Stimulated activated CD8-positive, alpha-beta memory T cell treated with anti-CD3 and anti-CD28 coated beads, Interleukin-15, amount 100 ng/mL, for 48 hours (primary cell): ENCODE measurements at regions not wholly inside any gene's neighbourhood (a gene's known extent, or its start where the extent isn't known, plus 50 kb on each side); places are given as distances from the start of the nearest gene placed in this dataset.
"Not testable (repeated sequence)": the region's sequence is repeated elsewhere in the genome, so short reads cannot be mapped to it uniquely, and the experiment has no call there.

ENCODE experiments used
- DNase-seq, 2 donors: peaks; one replicate each; pipeline ENCODE4 v3.0.0-alpha.2; 2020; ENCODE audit warnings: low read depth in 2 of 2

DNA sequence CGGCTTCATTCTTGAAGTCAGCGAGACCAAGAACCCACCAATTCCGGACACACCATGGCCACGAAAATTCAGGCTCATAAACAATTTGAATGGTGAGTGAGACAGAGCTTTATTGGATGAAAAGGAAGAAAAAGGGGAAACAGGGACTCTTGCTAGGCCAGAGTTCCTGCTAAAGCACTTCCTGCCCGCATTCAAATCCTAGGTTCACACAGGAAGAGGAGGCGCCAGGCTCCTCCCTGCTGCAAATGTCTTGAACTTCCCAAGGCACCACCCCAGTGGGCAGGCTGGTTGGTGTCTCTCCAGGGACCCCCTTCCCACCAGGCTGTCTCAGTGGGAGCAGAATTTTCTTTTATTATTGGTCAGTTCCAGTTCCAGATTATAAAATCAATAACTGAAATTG, 121.2 kb downstream of the FSCB start:
- no peak for DNase-seq

DNA sequence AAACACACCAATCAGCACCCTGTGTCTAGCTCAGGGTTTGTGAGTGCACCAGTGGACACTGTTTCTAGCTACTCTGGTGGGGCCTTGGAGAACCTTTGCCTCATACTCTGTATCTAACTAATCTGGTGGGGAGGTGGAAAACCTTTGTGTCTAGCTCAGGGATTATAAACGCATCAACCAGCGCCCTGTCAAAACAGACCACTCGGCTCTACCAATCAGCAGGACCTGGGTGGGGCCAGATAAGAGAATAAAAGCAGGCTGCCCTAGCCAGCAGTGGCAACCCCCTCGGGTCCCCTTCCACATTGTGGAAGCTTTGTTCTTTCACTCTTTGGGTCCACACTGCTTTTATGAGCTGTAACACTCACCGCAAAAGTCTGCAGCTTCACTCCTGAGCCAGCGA, 121.8 kb downstream of the FSCB start:
- DNase-seq: not testable (repeated sequence)

DNA sequence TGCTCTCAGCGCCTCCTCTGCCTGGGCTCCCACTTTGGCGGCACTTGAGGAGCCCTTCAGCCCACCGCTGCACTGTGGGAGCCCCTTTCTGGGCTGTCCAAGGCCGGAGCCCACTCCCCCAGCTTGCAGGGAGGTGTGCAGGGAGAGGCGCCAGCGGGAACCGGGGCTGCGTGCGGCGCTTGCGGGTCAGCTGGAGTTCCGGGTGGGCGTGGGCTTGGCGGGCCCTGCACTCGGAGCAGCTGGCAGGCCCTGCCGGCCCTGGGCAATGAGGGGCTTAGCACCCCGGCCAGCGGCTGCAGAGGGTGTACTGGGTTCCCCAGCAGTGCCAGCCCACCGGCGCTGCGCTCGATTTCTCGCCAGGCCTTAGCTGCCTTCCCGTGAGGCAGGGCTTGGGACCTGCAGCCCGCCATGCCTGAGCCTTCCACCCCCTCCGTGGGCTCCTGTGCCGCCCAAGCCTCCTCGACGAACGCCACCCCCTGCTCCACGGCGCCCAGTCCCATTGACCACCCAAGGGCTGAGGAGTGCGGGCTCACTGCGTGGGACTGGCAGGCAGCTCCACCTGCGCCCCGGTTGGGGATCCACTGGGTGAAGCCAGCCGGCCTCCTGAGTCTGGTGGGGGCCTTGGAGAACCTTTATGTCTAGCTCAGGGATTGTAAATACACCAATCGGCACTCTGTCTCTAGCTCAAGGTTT, 122.3 kb downstream of the FSCB start:
- DNase-seq: not testable (repeated sequence)

DNA sequence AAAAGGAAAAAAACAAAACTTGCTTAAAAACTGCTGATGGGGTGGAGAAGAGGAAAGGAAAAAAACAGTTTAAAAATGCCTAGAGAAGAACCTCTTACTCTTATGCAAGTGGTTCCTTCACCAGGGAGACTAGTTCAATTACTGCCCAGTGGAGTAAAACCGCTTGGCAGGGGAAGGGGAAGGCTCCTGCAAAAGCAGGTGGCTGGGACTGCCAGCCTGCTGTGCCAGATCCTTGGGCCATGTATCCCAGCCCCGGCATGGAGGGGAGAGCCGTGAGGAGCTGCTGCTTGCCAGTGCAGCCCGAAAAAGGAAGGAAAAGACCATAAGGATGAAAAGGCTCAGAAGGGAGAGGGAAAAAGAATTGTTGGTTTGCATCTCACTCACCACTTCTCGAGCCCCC, 123.0 kb downstream of the FSCB start:
- DNase-seq: no peak

DNA sequence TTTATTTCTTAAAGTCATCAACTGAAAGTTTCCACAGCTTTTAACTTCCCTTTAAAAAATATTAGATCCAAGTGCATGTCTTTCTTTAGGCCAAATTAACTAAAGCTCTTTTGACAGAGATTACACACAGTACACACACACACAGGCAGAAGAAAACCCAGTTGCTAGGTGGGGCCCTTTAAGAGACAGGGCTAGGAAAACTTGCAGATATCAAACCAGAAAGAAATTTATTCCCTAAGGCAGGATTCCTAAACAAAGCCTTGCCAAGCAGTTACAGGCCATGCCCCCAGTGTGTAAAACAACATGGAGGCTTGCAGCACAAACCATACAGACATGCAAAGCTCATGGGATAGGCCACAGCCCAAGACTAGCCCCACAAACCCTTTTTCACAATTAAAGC, 123.4 kb downstream of the FSCB start:
- no peak for DNase-seq

DNA sequence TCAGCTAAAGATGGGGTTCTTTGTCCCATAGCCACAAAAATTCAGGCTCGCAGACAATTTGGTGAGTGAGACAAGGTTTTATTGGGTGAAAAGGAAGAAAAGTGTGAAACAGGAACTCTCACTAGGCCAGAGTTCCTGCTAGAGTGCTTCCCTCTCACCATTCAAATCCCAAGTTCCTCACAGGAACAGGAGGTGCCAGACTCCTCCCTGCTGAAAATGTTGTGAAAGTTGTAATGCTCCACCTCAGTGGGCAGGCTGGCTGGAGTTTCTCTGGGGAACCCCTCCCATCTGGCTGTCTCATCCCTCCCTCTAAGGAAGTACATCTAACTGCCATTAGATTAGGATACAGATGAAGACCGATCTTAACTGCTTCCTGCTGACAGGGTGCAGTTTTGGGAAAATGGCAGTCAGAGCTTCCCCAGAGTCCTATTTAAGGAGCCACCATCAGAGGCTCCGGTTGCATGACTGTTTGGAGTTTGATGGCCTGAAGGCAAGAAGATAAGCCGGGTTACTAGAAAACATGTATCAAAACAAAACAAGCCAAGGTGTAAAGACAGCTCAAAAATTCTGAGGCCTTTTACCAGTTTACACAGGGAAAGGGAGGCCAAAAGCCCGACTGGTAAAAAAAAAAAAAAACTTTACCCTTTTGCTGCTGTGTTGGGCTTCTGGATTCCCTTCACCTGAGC, 127.6 kb downstream of the FSCB start:
- DNase-seq: no peak

DNA sequence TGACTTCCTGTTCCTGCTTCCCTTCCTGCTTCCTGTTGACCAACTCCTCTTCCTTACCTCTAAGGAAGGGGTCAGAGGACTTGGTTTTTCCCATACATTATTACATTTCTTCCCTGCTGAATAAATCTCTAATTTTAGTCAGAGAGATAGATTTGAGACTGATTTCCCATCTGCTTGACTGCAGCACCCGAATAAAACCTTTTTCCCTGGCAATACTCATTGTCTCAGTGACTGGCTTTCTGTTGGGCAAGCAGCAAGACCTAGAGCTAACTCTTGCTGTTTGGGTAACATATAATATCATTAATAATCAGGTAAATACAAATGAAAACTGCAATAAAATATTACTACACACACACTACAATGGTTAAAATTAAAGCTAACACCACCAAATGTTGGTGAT, 132.2 kb downstream of the FSCB start:
- no peak for DNase-seq

DNA sequence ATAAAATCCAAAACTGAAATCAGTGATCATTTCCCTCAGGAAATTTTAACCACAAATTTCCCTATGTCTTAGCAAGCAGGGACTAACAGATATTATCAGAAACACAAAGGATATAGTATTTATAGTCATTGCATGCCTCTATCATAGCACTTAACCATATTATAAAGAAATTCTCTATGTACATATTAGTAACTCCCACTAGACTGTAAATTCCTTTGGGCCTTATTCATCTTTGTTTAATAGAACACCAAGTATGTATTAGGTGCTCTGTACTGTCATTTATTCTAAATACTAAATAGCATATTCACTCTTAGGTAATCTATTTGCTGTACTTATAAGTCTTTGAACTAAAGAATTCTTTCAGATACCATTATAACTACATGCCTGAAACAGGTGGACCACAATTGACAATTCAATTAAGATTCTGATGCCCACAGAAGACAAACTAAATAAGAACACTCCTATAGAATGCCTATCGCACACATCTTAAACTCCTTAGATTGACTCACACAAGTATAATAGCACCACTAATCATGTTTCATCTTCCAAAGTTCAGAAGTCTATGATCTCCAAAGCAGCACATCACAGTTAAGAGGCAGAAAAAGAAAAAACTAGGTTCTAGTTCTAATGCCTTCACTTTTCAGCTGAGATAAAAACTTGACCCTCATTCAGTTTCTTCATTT, 134.1 kb downstream of the FSCB start:
- DNase-seq: no peak

DNA sequence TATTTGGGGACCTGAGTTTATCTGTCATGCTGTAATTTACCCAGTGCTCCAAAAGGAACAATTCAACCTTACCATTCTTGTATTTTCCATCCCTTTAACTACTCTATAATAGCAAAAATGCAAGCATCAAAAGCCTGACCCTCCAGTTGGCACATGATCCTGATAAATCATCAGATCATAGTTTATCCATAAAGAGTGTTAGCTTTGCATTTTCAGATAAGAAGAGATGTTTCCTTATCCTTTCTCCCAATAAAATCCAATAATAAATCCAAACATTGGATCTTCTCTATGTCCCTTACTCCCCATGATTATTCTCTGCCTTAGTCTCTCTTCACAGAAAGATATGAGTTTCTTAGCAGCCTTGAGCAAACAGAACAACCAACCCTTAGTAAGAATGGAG, 134.9 kb downstream of the FSCB start:
- no peak for DNase-seq

DNA sequence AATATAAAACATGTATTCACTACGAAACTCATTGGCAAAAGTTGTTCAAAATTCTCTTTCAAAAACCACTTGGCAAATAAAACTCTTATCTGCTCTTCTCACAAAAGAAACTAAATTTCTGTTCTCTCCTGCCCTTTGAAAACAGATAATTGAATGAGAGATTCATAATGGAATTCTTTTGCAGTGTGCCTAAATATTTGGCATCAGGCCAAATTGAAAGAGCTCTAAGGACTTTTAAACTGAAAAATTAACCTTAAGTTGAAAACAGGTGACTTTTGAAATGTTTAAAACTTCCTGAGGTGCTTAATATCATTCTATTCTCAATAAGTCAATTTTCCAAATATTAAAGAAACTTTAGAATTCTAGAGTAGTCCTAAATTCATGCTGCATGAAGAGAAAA, 136.4 kb downstream of the FSCB start:
- no peak for DNase-seq

DNA sequence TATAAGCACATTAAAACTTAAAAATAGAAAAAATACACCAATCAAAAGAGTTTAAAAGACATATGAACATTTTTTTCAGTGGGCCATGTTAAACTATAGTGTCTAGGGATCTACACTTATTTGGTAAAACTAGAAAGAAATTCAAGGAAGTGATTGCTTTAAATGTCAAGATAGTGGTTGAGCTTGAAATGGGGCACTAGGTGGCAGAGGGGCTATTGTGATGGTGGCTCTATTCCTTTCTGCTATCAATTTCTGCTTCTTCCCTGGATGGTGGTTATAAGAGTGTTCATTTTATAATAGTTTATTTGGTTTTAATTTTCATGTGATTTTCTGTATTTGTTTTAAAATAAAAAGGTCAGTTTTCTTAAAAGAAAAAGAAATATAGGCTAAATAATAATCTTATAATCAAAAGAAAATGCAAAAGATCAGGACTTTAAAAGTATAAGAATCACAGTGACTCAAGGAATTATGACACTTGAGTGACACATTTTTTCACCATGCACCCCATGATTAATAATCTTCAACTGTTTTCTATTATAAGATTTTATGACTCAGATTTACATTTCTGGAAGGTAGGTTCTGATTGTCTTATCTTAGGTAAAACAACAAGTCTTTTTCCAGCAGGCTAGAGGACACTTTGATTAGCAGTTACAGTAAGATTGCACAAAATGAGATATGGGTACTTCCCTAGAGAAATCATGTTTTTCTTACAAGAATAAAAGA, 137.5 kb downstream of the FSCB start:
- DNase-seq: no peak

DNA sequence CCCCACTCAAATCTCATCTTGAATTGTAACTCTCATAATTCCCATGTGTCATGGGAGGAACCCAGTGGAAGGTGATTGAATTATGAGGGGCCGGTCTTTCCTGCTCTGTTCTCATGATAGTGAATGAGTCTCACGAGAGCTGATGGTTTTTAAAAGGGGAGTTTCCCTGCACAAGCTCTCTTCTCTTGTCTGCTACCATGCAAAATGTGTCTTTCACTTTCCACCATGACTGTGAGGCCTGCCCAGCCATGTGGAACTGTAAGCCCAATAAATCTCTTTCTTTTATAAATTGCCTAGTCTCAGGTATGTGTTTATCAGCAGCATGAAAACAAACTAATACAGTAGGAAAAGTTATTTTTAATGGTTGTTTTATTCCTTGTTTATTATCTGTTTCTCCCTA, 146.0 kb downstream of the FSCB start:
- DNase-seq: no peak

DNA sequence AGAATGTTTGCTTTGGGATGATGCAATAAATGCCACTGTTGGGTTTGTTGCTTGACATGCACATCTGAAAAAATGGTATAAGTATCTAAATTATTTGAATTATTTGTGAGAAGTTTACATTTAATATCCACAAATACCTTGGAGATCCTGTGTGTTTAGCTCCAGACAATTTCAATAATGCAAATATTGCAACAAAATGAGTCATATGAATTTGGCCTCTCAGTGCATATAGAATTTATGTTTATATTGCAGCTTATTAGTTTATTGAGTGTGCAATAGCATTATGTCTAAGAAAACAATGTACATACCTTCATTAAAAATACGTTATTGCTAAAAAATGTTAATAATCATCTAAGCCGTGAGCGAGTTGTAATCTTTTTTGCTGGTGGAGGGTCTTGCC, 153.3 kb downstream of the FSCB start:
- DNase-seq: no peak

DNA sequence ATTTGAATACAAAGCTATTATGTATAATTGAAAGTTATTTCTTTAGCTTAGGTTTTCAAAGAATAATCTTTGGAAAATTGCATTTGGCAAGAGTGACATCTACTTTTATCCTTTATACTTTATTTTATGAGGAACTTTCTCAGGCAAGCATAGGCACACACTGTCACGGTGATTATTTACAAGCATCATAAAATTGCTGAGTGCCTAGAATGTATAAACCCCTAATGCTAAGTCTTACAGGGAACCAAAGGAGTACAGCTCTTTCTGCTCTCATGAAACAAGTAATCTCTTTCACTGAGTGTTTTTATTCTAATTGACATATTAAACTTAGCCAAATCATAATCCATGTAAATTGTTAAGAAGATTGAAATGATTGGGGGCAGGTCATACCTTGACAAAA, 154.9 kb downstream of the FSCB start:
- DNase-seq: no peak

DNA sequence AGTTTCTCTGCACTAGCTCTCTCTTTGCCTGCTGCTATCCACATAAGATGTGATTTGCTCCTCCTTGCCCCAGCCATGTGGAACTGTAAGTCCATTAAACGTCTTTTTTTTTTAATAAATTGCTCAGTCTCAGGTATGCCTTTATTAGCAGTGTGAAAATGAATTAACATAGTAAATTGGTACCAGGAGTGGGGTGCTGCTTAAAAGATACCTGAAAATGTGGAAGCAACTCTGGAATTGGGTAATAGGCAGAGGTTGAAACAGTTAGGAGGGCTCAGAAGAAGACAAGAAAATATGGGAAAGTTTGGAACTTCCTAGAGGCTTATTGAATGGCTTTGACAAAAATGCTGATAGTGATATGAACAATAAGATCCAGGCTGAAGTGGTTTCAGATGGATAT, 159.8 kb downstream of the FSCB start:
- DNase-seq: no peak

DNA sequence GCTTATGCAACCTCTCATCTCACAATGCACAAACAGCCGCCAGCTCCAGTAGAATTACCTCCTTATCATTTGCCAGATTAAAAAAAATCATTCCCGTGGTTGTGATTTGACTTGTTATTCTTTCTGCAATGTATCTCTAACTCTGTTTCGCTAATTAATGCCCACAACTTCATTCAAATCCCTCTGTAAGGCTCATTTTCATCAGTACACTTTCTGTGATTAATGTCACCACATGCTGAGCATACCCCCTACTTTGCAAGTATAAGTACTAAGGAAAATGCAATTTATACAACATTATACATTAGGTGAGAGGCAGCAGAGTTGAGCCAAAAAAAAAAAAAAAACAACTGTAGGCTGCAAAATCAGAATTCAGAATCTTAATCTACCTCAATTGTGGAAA, 166.0 kb downstream of the FSCB start:
- no peak for DNase-seq

DNA sequence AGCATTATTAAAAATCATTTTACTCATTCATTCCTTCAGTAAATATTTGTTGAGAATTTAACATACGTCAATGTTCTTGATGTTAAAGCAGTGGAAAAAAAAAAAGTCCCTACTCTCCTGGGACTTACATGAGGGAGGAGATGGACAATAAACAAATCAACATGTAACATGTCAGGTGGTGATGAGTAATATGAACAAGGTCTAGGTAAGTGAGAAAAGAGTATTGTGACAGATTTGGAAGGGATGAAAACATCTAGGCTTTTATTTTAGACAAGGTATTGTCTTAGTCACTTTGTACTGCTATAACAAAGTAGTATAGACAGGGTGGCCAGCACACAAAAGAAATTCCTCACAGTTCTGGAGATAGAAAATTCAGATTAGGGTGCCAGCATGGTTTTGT, 167.2 kb downstream of the FSCB start:
- DNase-seq: no peak

DNA sequence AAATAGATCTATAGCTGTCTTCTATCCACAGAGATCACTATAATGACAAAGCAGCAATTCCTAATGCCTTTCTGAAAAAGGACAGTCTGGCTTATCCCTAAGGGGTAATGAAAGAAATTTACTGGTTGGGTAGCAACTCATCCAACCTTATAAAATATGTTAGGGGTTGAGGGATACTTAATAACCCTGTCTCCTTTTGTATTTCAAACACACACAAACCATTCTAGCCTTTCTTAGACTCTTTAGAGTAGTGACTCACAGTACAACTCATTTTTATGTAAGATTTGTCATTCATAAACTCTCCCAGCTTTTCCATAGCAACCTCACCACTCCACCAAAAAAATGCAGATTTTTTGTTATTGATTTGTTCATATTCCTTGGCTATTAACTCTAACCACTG, 167.9 kb downstream of the FSCB start:
- DNase-seq: no peak

DNA sequence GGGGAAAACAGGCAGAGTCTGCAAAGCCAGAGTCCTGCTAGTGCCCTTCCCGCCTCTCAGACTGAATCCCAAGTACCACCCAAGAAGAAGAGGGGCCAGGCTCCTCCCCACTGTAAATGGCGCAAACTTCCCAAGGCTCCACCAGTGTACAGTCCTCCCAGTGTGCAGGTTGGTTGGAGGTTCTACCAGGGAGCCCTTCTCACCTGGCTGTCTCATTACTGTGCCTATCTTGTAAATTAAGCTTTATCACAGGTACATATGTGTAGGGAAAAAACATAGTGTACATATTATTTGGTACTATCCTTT, 189.7 kb downstream of the FSCB start:
- DNase-seq: no peak

DNA sequence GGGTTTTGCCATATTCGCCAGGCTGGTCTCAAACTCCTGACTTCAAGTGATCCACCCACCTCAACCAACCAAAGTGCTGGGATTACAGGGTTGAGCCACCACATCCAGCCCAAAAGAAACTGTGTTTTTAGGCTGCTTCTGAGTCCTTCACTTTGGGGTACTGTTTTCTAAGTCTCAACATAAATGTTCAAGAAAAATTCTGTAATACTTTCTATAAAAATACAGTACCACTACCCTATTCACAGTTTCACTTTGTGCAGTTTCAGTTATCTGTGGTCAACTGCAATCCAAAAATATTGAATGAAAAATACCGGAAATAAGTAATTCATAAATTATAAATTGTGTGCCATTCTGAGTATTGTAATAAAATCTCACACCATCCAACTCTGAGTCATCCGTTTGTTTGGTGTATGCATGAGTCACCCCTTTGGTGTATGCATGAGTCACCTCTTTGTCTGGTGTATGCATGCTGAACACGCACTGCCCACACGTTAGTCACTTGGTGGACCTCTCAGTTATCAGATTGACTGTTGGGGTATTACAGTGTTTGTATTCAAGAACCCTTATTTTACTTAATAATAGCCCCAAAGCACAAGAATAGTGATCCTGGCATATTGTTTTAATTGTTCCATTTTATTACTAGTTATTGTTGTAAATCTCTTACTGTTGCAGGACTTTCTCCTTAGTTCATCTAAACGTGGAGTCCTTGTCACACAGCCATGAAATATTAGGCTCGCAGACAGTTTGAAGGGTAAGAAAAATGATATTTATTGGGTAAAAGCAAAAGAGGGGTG, 190.2 kb downstream of the FSCB start:
- peak; percentile 1 to 3 for DNase-seq

DNA sequence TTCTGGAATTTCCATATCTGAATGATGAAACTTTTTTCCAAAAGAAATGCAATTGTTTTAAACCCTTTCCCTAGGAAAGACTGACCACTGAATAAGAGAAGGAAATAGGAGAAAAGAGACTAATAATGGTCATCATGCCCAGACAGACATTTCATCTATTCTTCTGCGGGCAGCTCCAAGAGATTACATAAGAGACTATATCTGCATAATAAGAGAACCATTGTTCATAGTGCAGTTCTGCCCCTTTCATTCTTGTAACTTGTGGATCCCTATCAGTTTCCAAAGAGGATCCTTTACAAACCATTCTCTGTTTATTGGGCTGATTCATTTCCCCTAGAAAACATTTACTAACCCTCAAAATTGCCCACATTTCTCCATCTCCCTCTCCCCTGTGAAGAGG, 197.8 kb downstream of the FSCB start:
- DNase-seq: no peak

DNA sequence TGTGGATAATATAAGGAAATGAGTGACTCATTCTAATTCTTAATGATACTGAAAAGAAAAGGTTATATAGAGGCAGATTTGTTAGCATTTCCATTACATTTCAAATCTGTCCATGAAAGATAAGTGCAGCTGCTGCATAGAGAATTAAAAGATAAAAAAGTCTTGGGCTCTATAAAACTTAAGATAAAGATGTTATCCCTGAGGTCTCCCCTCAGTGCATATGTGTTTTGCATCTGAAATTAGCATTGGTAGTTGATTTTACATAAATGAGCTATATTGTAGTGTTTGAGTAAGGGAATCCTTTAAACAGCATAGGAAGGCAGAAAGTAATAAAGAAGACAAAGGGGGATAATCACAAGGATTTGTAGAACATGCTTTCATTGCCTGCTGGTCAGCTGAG, 206.2 kb downstream of the FSCB start:
- DNase-seq: no peak
